Hepatocyte (in vitro differentiated cells): ENCODE measurements at regions not wholly inside any gene's neighbourhood (a gene's known extent, or its start where the extent isn't known, plus 50 kb on each side); places are given as distances from the start of the nearest gene placed in this dataset.

ENCODE experiments used
- DNase-seq: peaks from one replicate; pipeline ENCODE4 v3.0.0-alpha.2; 2016; ENCODE audit warnings: low spot score
- H2AFZ ChIP-seq: fragments of 200-600 bp; sonication (generic); 2 replicates; pipeline ENCODE4 v1.6.0; 2016; ENCODE audit warnings: antibody characterized with exemption, mild to moderate bottlenecking
- H3K27ac ChIP-seq: fragments of 200-600 bp; sonication (generic); 2 replicates; pipeline ENCODE4 v1.5.1; 2016; ENCODE audit warnings: mild to moderate bottlenecking
- H3K27me3 ChIP-seq: fragments of 200-600 bp; sonication (generic); 2 replicates; pipeline ENCODE4 v1.6.1; 2016
- H3K36me3 ChIP-seq: fragments of 200-600 bp; sonication (generic); replicated peaks from 2 replicates; pipeline ENCODE4 v1.5.1; 2016; ENCODE audit warnings: low read depth; ENCODE audit not compliant: insufficient read depth
- H3K4me1 ChIP-seq: fragments of 200-600 bp; sonication (generic); 2 replicates; pipeline ENCODE4 v1.5.1; 2016; ENCODE audit warnings: mild to moderate bottlenecking, moderate library complexity; ENCODE audit not compliant: insufficient read depth
- H3K4me2 ChIP-seq: fragments of 200-600 bp; sonication (generic); 2 replicates; pipeline ENCODE4 v1.6.0; 2016
- H3K4me3 ChIP-seq: fragments of 200-600 bp; sonication (generic); 2 replicates; pipeline ENCODE4 v1.5.1; 2016; ENCODE audit warnings: mild to moderate bottlenecking
- H3K79me2 ChIP-seq: fragments of 200-600 bp; sonication (generic); 2 replicates; pipeline ENCODE4 v1.6.0; 2017; ENCODE audit warnings: mild to moderate bottlenecking
- H3K9me2 ChIP-seq: fragments of 200-600 bp; sonication (generic); replicated peaks from 2 replicates; pipeline ENCODE4 v1.6.0; 2017; ENCODE audit warnings: mild to moderate bottlenecking; ENCODE audit not compliant: insufficient read depth
- H3K9me3 ChIP-seq: fragments of 200-600 bp; sonication (generic); 2 replicates; pipeline ENCODE4 v1.5.1; 2016; ENCODE audit warnings: low read depth, mild to moderate bottlenecking
- H4K20me1 ChIP-seq: fragments of 200-600 bp; sonication (generic); 2 replicates; pipeline ENCODE4 v1.6.0; 2016; ENCODE audit warnings: mild to moderate bottlenecking; ENCODE audit not compliant: insufficient read depth, poor library complexity, severe bottlenecking
- CTCF ChIP-seq: fragments of 200-600 bp; sonication (generic); IDR thresholded peaks from 2 replicates; pipeline ENCODE4 v1.5.1; 2016; ENCODE audit warnings: antibody characterized with exemption, mild to moderate bottlenecking; ENCODE audit not compliant: poor library complexity
- EZH2 ChIP-seq: fragments of 200-600 bp; sonication (generic); IDR thresholded peaks from 2 replicates; pipeline ENCODE4 v1.6.1; 2016; ENCODE audit warnings: antibody characterized with exemption, mild to moderate bottlenecking, borderline replicate concordance
- EZH2phosphoT487 ChIP-seq: fragments of 200-600 bp; sonication (generic); IDR thresholded peaks from one replicate; pipeline ENCODE4 v1.6.1; 2018; ENCODE audit warnings: antibody characterized with exemption, mild to moderate bottlenecking, low read depth, moderate library complexity; ENCODE audit not compliant: unreplicated experiment, severe bottlenecking
- WGBS: methylation state at CpG from one replicate; pipeline ENCODE4 v1.1.6; 2016; ENCODE audit warnings: low lambda C conversion rate; ENCODE audit errors: missing lambda C conversion rate; 5-methylcytosine and 5-hydroxymethylcytosine counted together

DNA sequence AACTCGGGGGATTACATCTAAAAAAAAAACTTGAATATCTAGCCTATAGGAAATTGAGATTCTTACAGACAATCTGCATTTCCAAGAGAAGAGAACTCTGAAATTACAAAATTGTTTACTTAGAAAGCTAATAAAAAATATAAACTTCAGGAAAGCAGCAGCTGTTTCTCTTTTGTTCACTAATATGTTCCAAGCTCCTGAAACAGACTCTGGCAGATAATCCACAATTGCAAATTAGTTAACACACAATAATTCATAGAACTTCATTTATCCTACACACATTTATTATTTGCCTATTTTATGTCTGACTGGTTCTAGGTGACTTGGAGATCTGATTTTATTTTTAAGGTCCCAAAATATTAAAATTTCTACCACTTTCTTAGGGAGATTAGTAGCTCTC lies 83.8 kb downstream of the TMEM167A start:
- Histone ChIP-seq H3K4me3 (no peak overlapping the region), H3K4me1 (peaks cover 2% of the 10 kb centered on the region), H3K27ac (no peak overlapping the region), H3K9me2 (no peaks in the 10 kb centered on the region), H3K9me3 (no peaks in the 10 kb centered on the region), H3K4me2 (no peak overlapping the region), H2AFZ (no peak overlapping the region), H3K79me2 (no peaks in the 10 kb centered on the region), H3K36me3 (no peaks in the 10 kb centered on the region), H4K20me1 (no peaks in the 10 kb centered on the region), H3K27me3 (no peaks in the 10 kb centered on the region)
- 52% methylated on average over 1 of the region's 1 CpG for WGBS
- TF ChIP-seq EZH2 (no peak), EZH2phosphoT487 (no peak), CTCF (no peak)
- DNase-seq, result no peak

GRCh38 chr5:82992646-82993045 lies 84.5 kb downstream of the TMEM167A start:
- H3K79me2 ChIP-seq, result no peaks in the 10 kb centered on the region
- H3K4me3 ChIP-seq, result no peak overlapping the region
- peaks cover 2% of the 10 kb centered on the region for H3K4me1 ChIP-seq
- WGBS, result 87% methylated on average over 4 of the region's 4 CpGs
- H3K9me2 ChIP-seq, result no peaks in the 10 kb centered on the region
- H3K27me3 ChIP-seq, result no peaks in the 10 kb centered on the region
- no peak overlapping the region for H2AFZ ChIP-seq
- no peak overlapping the region for H3K27ac ChIP-seq
- no peak overlapping the region for H3K4me2 ChIP-seq
- H3K9me3 ChIP-seq, result no peaks in the 10 kb centered on the region
- no peaks in the 10 kb centered on the region for H4K20me1 ChIP-seq
- DNase-seq, result no peak
- H3K36me3 ChIP-seq, result no peaks in the 10 kb centered on the region
- TF ChIP-seq EZH2, result no peak
- TF ChIP-seq EZH2phosphoT487, result no peak
- no peak for TF ChIP-seq CTCF

DNA sequence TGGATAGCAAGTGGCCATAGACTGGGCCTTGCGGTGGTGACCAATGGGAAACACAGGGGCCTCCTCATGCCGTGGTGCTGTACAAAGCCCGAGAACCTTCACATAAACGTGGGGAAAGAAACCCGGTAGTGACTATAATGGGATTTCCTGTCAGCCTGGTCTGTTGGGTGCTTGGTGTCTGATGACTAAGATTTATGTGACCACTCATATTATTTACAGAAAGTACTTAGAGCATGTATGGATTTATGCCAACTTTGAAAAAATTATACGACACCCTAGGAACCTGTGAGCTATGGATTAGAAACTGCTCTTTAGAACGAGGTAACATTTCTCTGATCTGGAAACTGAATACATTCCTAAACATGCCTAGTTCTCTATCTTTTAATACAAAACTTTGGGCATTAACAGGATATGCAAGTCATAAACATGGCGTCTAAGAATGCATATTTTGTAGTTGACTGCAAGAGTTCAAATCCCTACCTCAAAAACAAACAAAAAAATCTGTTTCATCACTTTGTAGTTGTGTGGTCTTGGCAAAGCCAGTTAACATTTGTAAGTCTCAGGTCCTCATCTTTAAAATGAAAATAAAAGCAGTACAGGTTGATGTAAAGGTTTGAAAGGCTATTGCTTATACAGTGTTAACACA lies 85.4 kb downstream of the TMEM167A start:
- H3K4me2 ChIP-seq, result no peak overlapping the region
- no peaks in the 10 kb centered on the region for H3K79me2 ChIP-seq
- no peaks in the 10 kb centered on the region for H3K36me3 ChIP-seq
- no peaks in the 10 kb centered on the region for H3K9me3 ChIP-seq
- no peaks in the 10 kb centered on the region for H4K20me1 ChIP-seq
- no peak for DNase-seq
- no peak overlapping the region for H3K27ac ChIP-seq
- TF ChIP-seq EZH2, result no peak
- no peak for TF ChIP-seq CTCF
- no peak for TF ChIP-seq EZH2phosphoT487
- no peaks in the 10 kb centered on the region for H3K9me2 ChIP-seq
- H2AFZ ChIP-seq, result no peak overlapping the region
- peaks cover 2% of the 10 kb centered on the region for H3K4me1 ChIP-seq
- H3K4me3 ChIP-seq, result no peak overlapping the region
- WGBS, result 68% methylated on average over 8 of the region's 8 CpGs
- no peaks in the 10 kb centered on the region for H3K27me3 ChIP-seq

DNA sequence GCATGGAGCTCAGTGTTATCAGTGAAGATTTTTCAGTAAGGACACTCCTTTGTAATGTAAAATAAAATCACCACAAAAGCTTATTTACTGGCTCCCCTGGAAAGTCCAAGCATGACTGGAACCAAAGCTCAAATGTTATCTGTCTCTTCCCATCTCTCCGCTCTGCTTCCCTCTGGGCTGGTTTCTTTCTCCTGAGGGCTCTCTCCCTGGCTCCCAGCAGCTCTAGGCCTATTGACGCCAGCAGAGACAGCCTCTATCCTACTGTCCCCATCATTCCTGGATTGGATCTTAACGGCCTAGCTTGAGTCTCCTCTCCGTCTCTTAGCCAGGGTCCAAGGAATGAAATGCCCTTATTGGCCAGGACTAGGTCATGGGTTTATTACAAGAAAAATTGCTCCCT lies 86.1 kb downstream of the TMEM167A start:
- no peaks in the 10 kb centered on the region for H3K9me3 ChIP-seq
- H3K27me3 ChIP-seq, result no peaks in the 10 kb centered on the region
- TF ChIP-seq EZH2phosphoT487 (no peak), EZH2 (no peak), CTCF (no peak)
- peaks cover 2% of the 10 kb centered on the region for H3K4me1 ChIP-seq
- no peak overlapping the region for H3K4me3 ChIP-seq
- H3K4me2 ChIP-seq, result no peak overlapping the region
- no peaks in the 10 kb centered on the region for H3K79me2 ChIP-seq
- no peaks in the 10 kb centered on the region for H3K36me3 ChIP-seq
- no peak overlapping the region for H2AFZ ChIP-seq
- no peaks in the 10 kb centered on the region for H4K20me1 ChIP-seq
- DNase-seq, result no peak
- H3K9me2 ChIP-seq, result no peaks in the 10 kb centered on the region
- no peak overlapping the region for H3K27ac ChIP-seq
- WGBS, result 80% methylated on average over 4 of the region's 4 CpGs
